OCI-LY7 (cell line): ENCODE measurements at regions not wholly inside any gene's neighbourhood (a gene's known extent, or its start where the extent isn't known, plus 50 kb on each side); places are given as distances from the start of the nearest gene placed in this dataset.

Source experiments
- BruUV-seq: library from RNA; stranded (reverse); fragments of 400-500 nt; replicated peaks from 2 replicates; lab custom pipeline; 2021; lab: Mats Ljungman, UMichigan
- CTCF ChIA-PET: fragments of 300-600 bp; sonication (Branson Sonifier 250); formaldehyde crosslinking; loops from one replicate; lab custom pipeline; 2022; ENCODE audit warnings: antibody characterized with exemption; ENCODE audit not compliant: unreplicated experiment; lab: Charles Lee
- POLR2A ChIA-PET: fragments of 300-600 bp; sonication (Branson Sonifier 250); formaldehyde crosslinking; loops from one replicate; lab custom pipeline; 2022; ENCODE audit warnings: antibody characterized with exemption; lab: Charles Lee
- DNase-seq: peaks from one replicate; pipeline ENCODE4 v3.0.0-alpha.2; 2015; ENCODE audit warnings: low spot score
- H2AFZ ChIP-seq: fragments of 200-600 bp; sonication (generic), shearing (Covaris generic); 2 replicates; pipeline ENCODE4 v1.6.1; 2014; ENCODE audit warnings: mild to moderate bottlenecking, antibody characterized with exemption, low read length, moderate library complexity
- H3K27ac ChIP-seq: fragments of 200-600 bp; sonication (generic); 2 replicates; pipeline ENCODE4 v1.5.1; 2014; ENCODE audit warnings: mixed run types, low read depth, mild to moderate bottlenecking, moderate library complexity, low read length, inconsistent platforms; ENCODE audit not compliant: poor library complexity, severe bottlenecking
- H3K36me3 ChIP-seq: fragments of 200-600 bp; sonication (generic); 2 replicates; pipeline ENCODE4 v1.6.1; 2014; ENCODE audit warnings: mild to moderate bottlenecking, antibody characterized with exemption, low read length, moderate library complexity, mixed read lengths; ENCODE audit not compliant: insufficient read depth
- H3K4me1 ChIP-seq: fragments of 200-600 bp; sonication (generic); 2 replicates; pipeline ENCODE4 v1.5.1; 2014; ENCODE audit warnings: mild to moderate bottlenecking, low read length; ENCODE audit not compliant: insufficient read depth, poor library complexity, severe bottlenecking
- H3K4me2 ChIP-seq: fragments of 200-600 bp; sonication (generic); 2 replicates; pipeline ENCODE4 v1.6.1; 2014; ENCODE audit warnings: mild to moderate bottlenecking, low read length
- H3K4me3 ChIP-seq: fragments of 200-600 bp; sonication (generic); 2 replicates; pipeline ENCODE4 v1.5.1; 2014; ENCODE audit warnings: mild to moderate bottlenecking, low read depth, low read length; ENCODE audit not compliant: poor library complexity, severe bottlenecking
- H3K79me2 ChIP-seq: fragments of 200-600 bp; sonication (generic); 2 replicates; pipeline ENCODE4 v1.6.1; 2016; ENCODE audit warnings: low read depth, mild to moderate bottlenecking, low read length, moderate library complexity, mixed read lengths; ENCODE audit not compliant: insufficient read depth
- H3K9me2 ChIP-seq: fragments of 200-600 bp; sonication (generic); 2 replicates; pipeline ENCODE4 v1.6.1; 2016; ENCODE audit warnings: mild to moderate bottlenecking, low read length, mixed read lengths; ENCODE audit not compliant: insufficient read depth
- H3K9me3 ChIP-seq: fragments of 200-600 bp; sonication (generic); 2 replicates; pipeline ENCODE4 v1.6.1; 2014; ENCODE audit warnings: mild to moderate bottlenecking, mixed run types, low read length, mixed read lengths
- H4K20me1 ChIP-seq: fragments of 200-600 bp; sonication (generic); 2 replicates; pipeline ENCODE4 v1.6.1; 2014; ENCODE audit warnings: mild to moderate bottlenecking, antibody characterized with exemption, low read length, moderate library complexity, mixed read lengths; ENCODE audit not compliant: insufficient read depth
- EZH2phosphoT487 ChIP-seq: fragments of 200-600 bp; sonication (generic); IDR thresholded peaks from 2 replicates; pipeline ENCODE4 v1.6.1; 2018; ENCODE audit warnings: low read depth, borderline replicate concordance, mild to moderate bottlenecking, mixed run types, antibody characterized with exemption, low read length, moderate library complexity, mixed read lengths
- intact Hi-C: fragments of 100-400 bp; cut with micrococcal nuclease; formaldehyde crosslinking; loops from one replicate; pipeline ENCODE4 v1.10.0; 2022; ENCODE audit not compliant: unreplicated experiment
- TF ChIP-seq, protein P1 (sequence below): fragments of 200-600 bp; sonication (generic); conservative IDR thresholded peaks from 2 replicates; pipeline ENCODE4 v1.5.1; 2014; ENCODE audit warnings: mild to moderate bottlenecking, antibody characterized with exemption, low read length, moderate library complexity, mixed read lengths

DNA sequence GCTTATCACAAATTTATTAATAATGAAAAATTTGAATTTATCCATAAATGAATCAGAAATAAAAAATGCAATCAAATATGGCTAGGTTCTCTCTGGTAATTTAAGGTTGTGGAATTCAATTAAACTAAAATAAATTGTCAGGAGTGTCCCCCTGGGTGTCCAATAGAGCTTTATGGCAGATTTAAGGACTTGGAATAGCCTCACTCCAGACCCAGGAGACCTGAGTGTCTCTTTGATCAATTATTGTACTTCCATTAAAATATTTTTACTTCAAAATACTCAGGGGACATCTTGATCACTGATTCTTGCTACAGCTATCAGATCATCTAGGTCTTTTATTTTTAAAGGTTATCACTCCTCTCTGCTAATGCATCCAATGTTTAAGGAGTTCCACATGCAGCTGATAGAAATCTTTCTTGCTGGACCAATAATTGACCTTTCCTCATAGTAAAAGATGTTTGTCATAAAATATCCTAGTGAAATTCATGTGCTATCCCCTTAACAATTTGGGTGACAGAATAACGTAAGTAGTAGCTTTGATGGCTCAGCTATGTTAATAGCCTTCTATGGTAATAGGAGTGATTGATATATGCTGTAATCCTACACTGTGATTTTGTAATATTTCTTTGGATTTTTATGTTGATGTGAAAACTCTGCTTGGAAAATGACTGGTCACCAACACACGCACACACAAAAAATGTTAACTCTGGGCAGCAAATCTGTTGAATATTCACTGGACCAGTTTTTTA lies 395.3 kb downstream of the NYAP2 start:
- H3K4me2 ChIP-seq: no peak overlapping the region
- no peak overlapping the region for H3K4me3 ChIP-seq
- H3K9me3 ChIP-seq: no peaks in the 10 kb centered on the region
- no peaks in the 10 kb centered on the region for H4K20me1 ChIP-seq
- H3K27ac ChIP-seq: no peak overlapping the region
- no peak for DNase-seq
- CTCF ChIA-PET: no interaction called here
- intact Hi-C loops: no loop called here
- no peak overlapping the region for H2AFZ ChIP-seq
- no peaks in the 10 kb centered on the region for H3K79me2 ChIP-seq
- no peaks in the 10 kb centered on the region for H3K9me2 ChIP-seq
- POLR2A ChIA-PET: interaction anchor here (0.6 kb wide), 1 partner anchor 591 kb away, joined by 6 read pairs; no protein-coding TSS in a partner anchor
- TF ChIP-seq, protein P1, sequence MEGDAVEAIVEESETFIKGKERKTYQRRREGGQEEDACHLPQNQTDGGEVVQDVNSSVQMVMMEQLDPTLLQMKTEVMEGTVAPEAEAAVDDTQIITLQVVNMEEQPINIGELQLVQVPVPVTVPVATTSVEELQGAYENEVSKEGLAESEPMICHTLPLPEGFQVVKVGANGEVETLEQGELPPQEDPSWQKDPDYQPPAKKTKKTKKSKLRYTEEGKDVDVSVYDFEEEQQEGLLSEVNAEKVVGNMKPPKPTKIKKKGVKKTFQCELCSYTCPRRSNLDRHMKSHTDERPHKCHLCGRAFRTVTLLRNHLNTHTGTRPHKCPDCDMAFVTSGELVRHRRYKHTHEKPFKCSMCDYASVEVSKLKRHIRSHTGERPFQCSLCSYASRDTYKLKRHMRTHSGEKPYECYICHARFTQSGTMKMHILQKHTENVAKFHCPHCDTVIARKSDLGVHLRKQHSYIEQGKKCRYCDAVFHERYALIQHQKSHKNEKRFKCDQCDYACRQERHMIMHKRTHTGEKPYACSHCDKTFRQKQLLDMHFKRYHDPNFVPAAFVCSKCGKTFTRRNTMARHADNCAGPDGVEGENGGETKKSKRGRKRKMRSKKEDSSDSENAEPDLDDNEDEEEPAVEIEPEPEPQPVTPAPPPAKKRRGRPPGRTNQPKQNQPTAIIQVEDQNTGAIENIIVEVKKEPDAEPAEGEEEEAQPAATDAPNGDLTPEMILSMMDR: no peak
- no peak for TF ChIP-seq EZH2phosphoT487
- no TSS peak for BruUV-seq
- no peaks in the 10 kb centered on the region for H3K4me1 ChIP-seq
- H3K36me3 ChIP-seq: no peaks in the 10 kb centered on the region

DNA sequence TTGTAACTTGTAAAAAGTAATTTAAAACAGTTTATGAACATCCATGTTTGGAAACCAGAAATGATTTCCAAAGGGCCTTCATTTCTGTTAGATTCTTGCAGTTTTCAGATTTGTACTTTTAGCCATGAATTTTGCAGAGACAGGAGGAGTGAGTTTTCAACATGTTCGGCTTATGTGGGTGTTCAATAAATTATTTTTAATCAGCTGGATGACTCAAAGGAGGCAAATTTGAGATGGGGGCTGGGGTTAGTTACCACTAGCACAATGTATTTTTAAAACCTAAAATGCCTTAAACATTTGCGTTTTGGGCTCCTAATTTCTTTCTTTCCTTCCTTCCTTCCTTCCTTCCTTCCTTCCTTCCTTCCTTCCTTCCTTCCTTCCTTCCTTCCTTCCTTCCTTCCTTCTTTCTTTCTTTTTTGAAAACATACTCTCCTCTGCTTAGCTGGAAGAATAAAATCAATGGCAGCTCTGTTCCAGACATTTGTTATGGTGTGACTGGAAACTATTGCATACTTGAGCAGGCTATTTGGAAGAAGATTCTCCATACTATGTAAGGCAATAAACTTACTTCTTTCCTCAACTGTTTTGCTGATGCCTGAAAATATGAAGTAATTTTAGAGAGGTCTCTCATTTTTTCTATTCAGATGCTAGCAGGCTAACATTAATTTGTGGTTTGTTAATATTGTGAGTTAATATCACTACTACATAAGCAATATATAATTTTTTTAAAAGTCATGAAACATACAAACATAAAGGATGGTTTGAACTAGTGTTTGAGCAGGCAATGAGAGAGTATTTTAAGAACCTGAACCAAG lies 394.4 kb downstream of the NYAP2 start:
- intact Hi-C loops: no loop called here
- Histone ChIP-seq H3K79me2 (no peaks in the 10 kb centered on the region), H3K9me3 (no peaks in the 10 kb centered on the region), H4K20me1 (no peaks in the 10 kb centered on the region), H3K9me2 (no peaks in the 10 kb centered on the region), H3K27ac (no peak overlapping the region), H3K36me3 (no peaks in the 10 kb centered on the region), H3K4me2 (no peak overlapping the region), H3K4me3 (no peak overlapping the region), H2AFZ (no peak overlapping the region), H3K4me1 (no peaks in the 10 kb centered on the region)
- no peak for DNase-seq
- TF ChIP-seq EZH2phosphoT487: no peak
- ChIA-PET POLR2A (no interaction called here), CTCF (no interaction called here)
- no TSS peak for BruUV-seq

- no peaks in the 10 kb centered on the region for H4K20me1 ChIP-seq
- BruUV-seq: no TSS peak
- no peaks in the 10 kb centered on the region for H3K9me2 ChIP-seq
- H3K4me2 ChIP-seq: no peak overlapping the region
- CTCF ChIA-PET: no interaction called here
- no peak for TF ChIP-seq EZH2phosphoT487
- TF ChIP-seq, protein P1: no peak
- H3K79me2 ChIP-seq: no peaks in the 10 kb centered on the region
- no peak overlapping the region for H3K4me3 ChIP-seq
- H2AFZ ChIP-seq: no peak overlapping the region
- no peaks in the 10 kb centered on the region for H3K9me3 ChIP-seq
- H3K36me3 ChIP-seq: no peaks in the 10 kb centered on the region
- intact Hi-C loops: no loop called here
- H3K4me1 ChIP-seq: no peaks in the 10 kb centered on the region
- DNase-seq: no peak
- no peak overlapping the region for H3K27ac ChIP-seq
- POLR2A ChIA-PET: interaction anchor here (0.7 kb wide), 1 partner anchor 1089 kb away, joined by 4 read pairs; no protein-coding TSS in a partner anchor
Measured at GRCh38 chr2:225788571-225789094, 389.1 kb downstream of the NYAP2 start.
